ENCODE measurements at regions not wholly inside any gene's neighbourhood (a gene's known extent, or its start where the extent isn't known, plus 50 kb on each side); places are given as distances from the start of the nearest gene placed in this dataset.

DNA sequence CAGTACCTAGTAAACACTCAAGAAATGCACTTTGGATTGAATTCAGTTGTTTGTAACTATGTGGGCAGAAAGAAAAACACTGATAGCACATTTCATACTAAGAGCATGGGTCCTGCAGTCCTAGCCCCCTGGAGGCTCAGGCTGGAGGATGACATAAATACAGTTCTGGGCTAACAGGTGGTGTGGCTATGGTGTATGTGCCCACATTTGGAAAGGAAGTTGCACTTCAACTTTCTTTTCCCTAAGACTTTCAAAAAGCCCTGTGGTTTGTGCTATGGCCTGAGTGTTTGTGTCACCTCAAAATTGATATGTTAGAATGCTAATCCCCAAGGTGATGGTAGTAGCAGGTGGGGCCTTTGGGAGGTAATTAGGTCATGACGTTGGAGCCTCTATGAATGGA is 218.2 kb downstream of the CDCA7 start:
- TF ChIP-seq, protein P1, sequence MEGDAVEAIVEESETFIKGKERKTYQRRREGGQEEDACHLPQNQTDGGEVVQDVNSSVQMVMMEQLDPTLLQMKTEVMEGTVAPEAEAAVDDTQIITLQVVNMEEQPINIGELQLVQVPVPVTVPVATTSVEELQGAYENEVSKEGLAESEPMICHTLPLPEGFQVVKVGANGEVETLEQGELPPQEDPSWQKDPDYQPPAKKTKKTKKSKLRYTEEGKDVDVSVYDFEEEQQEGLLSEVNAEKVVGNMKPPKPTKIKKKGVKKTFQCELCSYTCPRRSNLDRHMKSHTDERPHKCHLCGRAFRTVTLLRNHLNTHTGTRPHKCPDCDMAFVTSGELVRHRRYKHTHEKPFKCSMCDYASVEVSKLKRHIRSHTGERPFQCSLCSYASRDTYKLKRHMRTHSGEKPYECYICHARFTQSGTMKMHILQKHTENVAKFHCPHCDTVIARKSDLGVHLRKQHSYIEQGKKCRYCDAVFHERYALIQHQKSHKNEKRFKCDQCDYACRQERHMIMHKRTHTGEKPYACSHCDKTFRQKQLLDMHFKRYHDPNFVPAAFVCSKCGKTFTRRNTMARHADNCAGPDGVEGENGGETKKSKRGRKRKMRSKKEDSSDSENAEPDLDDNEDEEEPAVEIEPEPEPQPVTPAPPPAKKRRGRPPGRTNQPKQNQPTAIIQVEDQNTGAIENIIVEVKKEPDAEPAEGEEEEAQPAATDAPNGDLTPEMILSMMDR (IDR thresholded peaks at IDR 0.05), result no peak
- TF ChIP-seq POLR2A (IDR thresholded peaks at IDR 0.05), result no peak

Data from right lobe of liver (tissue), 4 donors.